ENCODE measurements at regions not wholly inside any gene's neighbourhood (a gene's known extent, or its start where the extent isn't known, plus 50 kb on each side); places are given as distances from the start of the nearest gene placed in this dataset.

DNA sequence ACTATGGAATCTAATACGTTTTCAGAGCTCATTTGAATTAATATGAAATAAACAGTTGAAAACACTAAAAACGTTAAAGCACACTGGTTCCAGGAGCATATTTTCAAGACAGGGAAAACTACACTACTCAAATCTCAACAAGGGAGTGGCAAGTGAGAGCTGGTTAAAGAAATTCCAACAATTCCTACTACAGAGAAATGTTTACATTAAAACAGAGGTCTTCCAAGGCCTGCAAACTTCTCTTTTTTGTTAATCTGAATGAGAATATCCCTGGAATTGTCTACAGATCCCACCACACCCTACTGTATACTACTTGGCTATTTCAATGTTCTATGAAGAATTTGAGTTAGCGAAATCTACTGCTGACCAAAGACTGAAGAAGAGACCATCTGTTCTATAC, 231.5 kb downstream of the ZEB2 start:
- H3K27ac ChIP-seq (ENCODE audit: insufficient read depth, low read length, poor library complexity, severe bottlenecking), result no peak overlapping the region
- H3K36me3 ChIP-seq (ENCODE audit: control insufficient read depth, insufficient read depth, low read length), result no peaks in the 10 kb centered on the region
- H3K9me3 ChIP-seq (ENCODE audit: control insufficient read depth, low read length), result no peaks in the 10 kb centered on the region
- H3K4me3 ChIP-seq (ENCODE audit: insufficient read depth, low read depth, low read length, poor library complexity, severe bottlenecking), result no peak overlapping the region
- no peaks in the 10 kb centered on the region for H3K27me3 ChIP-seq (replicated peaks; ENCODE audit: control insufficient read depth, insufficient read depth, low read length, poor library complexity, severe bottlenecking)
- H3K4me1 ChIP-seq (ENCODE audit: control insufficient read depth, insufficient read depth, low read length, poor library complexity, severe bottlenecking), result no peaks in the 10 kb centered on the region
- DNase-seq, result no peak

DNA sequence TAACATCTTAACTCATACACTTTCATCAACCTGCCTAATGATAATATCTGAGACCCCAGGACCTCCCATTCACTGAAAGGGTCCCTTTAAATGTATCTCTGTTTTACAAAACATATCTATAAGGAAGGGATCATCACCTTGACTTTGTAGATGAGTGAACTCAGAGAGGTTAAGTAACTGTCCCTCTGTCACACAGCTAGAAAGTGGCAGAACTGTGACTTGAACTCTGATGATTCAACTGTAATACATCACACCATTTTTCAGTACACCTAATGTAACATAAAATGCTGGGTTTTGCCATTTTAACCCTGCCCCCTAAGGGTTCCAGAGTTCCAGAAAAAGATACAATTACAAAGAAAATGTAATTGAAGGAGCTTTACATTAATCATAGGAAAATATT, 234.6 kb downstream of the ZEB2 start:
- no peaks in the 10 kb centered on the region for H3K36me3 ChIP-seq (ENCODE audit: control insufficient read depth, insufficient read depth, low read length)
- H3K27me3 ChIP-seq (replicated peaks; ENCODE audit: control insufficient read depth, insufficient read depth, low read length, poor library complexity, severe bottlenecking), result no peaks in the 10 kb centered on the region
- no peak overlapping the region for H3K27ac ChIP-seq (ENCODE audit: insufficient read depth, low read length, poor library complexity, severe bottlenecking)
- DNase-seq, result no peak
- no peaks in the 10 kb centered on the region for H3K4me1 ChIP-seq (ENCODE audit: control insufficient read depth, insufficient read depth, low read length, poor library complexity, severe bottlenecking)
- no peak overlapping the region for H3K4me3 ChIP-seq (ENCODE audit: insufficient read depth, low read depth, low read length, poor library complexity, severe bottlenecking)
- H3K9me3 ChIP-seq (ENCODE audit: control insufficient read depth, low read length), result no peaks in the 10 kb centered on the region

DNA sequence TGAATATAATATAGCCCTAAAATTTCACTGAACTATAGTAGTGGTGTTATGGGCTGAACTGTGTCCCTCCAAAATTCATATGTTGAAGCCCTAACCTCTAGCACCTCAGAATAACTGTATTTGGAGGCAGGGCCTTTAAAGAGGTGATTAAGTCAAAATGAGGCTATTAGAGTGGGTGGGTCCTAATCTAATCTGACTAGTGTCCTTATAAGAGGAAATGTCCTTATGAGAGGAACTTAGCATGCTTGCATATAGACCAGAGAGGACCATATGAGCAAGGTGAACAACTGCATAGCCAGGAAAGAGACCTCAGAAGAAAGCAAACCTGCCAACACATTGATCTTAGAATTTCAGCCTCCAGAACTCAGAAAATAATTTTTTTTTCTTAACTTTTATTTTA, 238.4 kb downstream of the ZEB2 start:
- H3K36me3 ChIP-seq (ENCODE audit: control insufficient read depth, insufficient read depth, low read length), result no peaks in the 10 kb centered on the region
- H3K4me3 ChIP-seq (ENCODE audit: insufficient read depth, low read depth, low read length, poor library complexity, severe bottlenecking), result no peak overlapping the region
- no peaks in the 10 kb centered on the region for H3K4me1 ChIP-seq (ENCODE audit: control insufficient read depth, insufficient read depth, low read length, poor library complexity, severe bottlenecking)
- DNase-seq, result no peak
- no peaks in the 10 kb centered on the region for H3K27me3 ChIP-seq (replicated peaks; ENCODE audit: control insufficient read depth, insufficient read depth, low read length, poor library complexity, severe bottlenecking)
- no peaks in the 10 kb centered on the region for H3K9me3 ChIP-seq (ENCODE audit: control insufficient read depth, low read length)
- H3K27ac ChIP-seq (ENCODE audit: insufficient read depth, low read length, poor library complexity, severe bottlenecking), result no peak overlapping the region

DNA sequence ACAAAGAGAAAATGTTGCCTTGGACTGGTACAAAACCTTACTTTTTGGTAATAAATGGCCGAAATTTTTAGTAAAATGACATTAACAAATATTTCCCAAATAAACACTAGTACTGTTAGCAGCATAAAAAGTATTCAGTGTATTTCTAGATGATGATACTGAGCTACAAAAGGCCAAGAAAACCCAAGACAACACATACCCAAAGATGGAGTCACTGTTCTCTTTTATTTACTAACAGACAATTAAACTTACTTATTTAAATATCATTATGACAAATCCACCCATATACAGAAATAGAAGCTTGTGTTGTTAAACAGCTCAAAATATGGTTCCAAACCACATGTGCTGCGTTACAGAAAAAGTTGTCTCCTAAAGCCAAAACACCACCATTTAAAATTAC, 239.9 kb downstream of the ZEB2 start:
- H3K27me3 ChIP-seq (replicated peaks; ENCODE audit: control insufficient read depth, insufficient read depth, low read length, poor library complexity, severe bottlenecking), result no peaks in the 10 kb centered on the region
- H3K36me3 ChIP-seq (ENCODE audit: control insufficient read depth, insufficient read depth, low read length), result no peaks in the 10 kb centered on the region
- no peak for DNase-seq
- no peaks in the 10 kb centered on the region for H3K9me3 ChIP-seq (ENCODE audit: control insufficient read depth, low read length)
- no peaks in the 10 kb centered on the region for H3K4me1 ChIP-seq (ENCODE audit: control insufficient read depth, insufficient read depth, low read length, poor library complexity, severe bottlenecking)
- no peak overlapping the region for H3K27ac ChIP-seq (ENCODE audit: insufficient read depth, low read length, poor library complexity, severe bottlenecking)
- no peak overlapping the region for H3K4me3 ChIP-seq (ENCODE audit: insufficient read depth, low read depth, low read length, poor library complexity, severe bottlenecking)

DNA sequence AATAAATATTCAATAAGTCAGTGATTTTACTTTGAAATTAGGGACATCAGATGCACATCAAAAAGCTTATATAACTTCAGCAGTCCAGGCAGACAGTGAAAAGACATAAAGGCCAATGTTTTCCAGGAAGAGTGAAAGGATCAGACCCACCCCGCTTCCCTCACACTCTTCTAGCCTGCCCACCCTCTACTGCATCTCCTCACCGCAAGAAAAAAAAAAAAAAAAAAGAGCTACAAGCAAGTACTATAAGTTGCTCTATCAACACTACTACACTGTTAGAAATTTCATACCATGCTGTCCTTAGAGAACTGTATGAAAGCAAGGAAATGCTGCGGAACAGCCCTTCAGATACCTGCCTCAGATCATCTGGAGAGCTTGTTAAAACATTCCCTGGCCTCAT, 240.8 kb downstream of the ZEB2 start:
- Histone ChIP-seq H3K4me3 (ENCODE audit: insufficient read depth, low read depth, low read length, poor library complexity, severe bottlenecking) (no peak overlapping the region), H3K9me3 (ENCODE audit: control insufficient read depth, low read length) (no peaks in the 10 kb centered on the region), H3K4me1 (ENCODE audit: control insufficient read depth, insufficient read depth, low read length, poor library complexity, severe bottlenecking) (no peaks in the 10 kb centered on the region), H3K27ac (ENCODE audit: insufficient read depth, low read length, poor library complexity, severe bottlenecking) (no peak overlapping the region), H3K27me3 (replicated peaks; ENCODE audit: control insufficient read depth, insufficient read depth, low read length, poor library complexity, severe bottlenecking) (no peaks in the 10 kb centered on the region), H3K36me3 (ENCODE audit: control insufficient read depth, insufficient read depth, low read length) (no peaks in the 10 kb centered on the region)
- no peak for DNase-seq

DNA sequence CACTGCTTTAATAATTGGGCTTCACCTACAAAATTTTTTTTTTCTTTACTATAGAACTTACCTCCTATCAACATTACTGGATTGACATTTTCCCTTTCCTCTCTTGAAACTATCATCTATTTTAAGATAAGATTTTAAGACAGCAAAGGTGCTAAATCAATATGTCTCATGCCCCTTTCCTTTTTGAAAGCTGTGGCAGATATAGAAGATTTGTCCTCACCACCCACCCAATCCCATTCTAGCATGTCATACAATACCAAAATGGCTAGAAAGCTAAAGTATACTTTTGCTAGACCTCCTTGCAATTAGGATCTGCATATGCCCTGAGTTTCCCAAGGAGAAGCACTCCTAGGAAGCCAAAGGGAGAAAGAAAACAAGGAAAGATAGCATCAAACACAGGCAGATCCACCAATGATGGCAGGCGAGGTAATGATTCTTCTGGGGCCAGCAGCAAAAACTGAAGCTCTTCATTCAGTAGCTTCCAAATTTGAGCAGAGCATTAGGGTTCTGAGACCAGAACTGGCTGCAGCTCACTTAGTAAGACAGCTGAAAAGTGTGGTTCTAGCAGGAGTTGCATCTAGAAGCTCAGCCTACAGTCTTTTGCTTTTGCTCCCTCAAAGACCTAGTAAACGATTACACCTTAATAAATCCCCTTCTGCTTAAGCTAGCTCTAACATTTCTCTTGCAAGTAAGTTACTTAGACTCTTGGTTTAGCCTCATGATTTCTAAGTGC, 242.1 kb downstream of the ZEB2 start:
- Histone ChIP-seq H3K4me3 (ENCODE audit: insufficient read depth, low read depth, low read length, poor library complexity, severe bottlenecking) (no peak overlapping the region), H3K36me3 (ENCODE audit: control insufficient read depth, insufficient read depth, low read length) (no peaks in the 10 kb centered on the region), H3K27me3 (replicated peaks; ENCODE audit: control insufficient read depth, insufficient read depth, low read length, poor library complexity, severe bottlenecking) (no peaks in the 10 kb centered on the region), H3K27ac (ENCODE audit: insufficient read depth, low read length, poor library complexity, severe bottlenecking) (no peak overlapping the region), H3K4me1 (ENCODE audit: control insufficient read depth, insufficient read depth, low read length, poor library complexity, severe bottlenecking) (no peaks in the 10 kb centered on the region), H3K9me3 (ENCODE audit: control insufficient read depth, low read length) (no peaks in the 10 kb centered on the region)
- no peak for DNase-seq

DNA sequence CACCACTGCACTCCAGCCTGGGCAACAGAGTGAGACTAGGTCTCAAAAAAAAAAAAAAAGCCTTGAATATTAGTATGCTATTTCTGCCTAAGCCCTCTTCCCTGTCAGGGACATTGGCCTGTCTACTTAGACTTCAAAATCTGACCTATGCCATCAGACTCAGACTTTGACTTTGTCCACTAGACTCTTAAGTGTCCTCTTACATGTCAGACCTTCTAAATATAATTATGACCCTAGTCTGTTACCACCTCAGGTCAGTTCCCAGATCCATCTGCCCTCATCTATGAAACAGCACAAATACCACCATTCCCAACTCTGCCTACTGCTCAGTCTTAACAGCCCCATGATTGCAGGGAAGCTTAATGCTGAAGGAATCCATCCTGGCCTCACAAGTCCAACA, 244.6 kb downstream of the ZEB2 start:
- Histone ChIP-seq H3K27me3 (replicated peaks; ENCODE audit: control insufficient read depth, insufficient read depth, low read length, poor library complexity, severe bottlenecking) (no peaks in the 10 kb centered on the region), H3K27ac (ENCODE audit: insufficient read depth, low read length, poor library complexity, severe bottlenecking) (no peak overlapping the region), H3K4me1 (ENCODE audit: control insufficient read depth, insufficient read depth, low read length, poor library complexity, severe bottlenecking) (no peaks in the 10 kb centered on the region), H3K4me3 (ENCODE audit: insufficient read depth, low read depth, low read length, poor library complexity, severe bottlenecking) (no peak overlapping the region), H3K36me3 (ENCODE audit: control insufficient read depth, insufficient read depth, low read length) (no peaks in the 10 kb centered on the region), H3K9me3 (ENCODE audit: control insufficient read depth, low read length) (no peaks in the 10 kb centered on the region)
- DNase-seq, result no peak

DNA sequence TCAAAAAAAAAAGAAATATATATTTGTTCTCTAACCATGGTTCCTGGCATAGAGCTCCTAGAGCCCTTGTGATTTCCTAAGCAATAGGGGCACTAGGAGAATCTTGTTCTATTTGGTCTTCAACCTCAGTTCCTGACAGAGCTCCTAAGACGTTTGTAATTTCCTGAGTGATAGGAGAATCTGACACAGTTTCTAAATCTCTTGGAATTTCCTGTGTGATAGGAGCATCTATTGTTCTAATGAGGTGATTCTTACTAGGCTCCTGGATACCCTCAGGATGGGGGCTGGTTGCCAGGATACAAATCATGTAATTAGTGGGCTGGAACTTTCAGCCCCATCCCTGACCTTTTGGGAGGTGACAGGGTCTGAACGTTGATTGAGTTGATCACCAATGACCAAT, 245.8 kb downstream of the ZEB2 start:
- Histone ChIP-seq H3K4me1 (ENCODE audit: control insufficient read depth, insufficient read depth, low read length, poor library complexity, severe bottlenecking) (no peaks in the 10 kb centered on the region), H3K9me3 (ENCODE audit: control insufficient read depth, low read length) (no peaks in the 10 kb centered on the region), H3K27ac (ENCODE audit: insufficient read depth, low read length, poor library complexity, severe bottlenecking) (no peak overlapping the region), H3K27me3 (replicated peaks; ENCODE audit: control insufficient read depth, insufficient read depth, low read length, poor library complexity, severe bottlenecking) (no peaks in the 10 kb centered on the region), H3K36me3 (ENCODE audit: control insufficient read depth, insufficient read depth, low read length) (no peaks in the 10 kb centered on the region), H3K4me3 (ENCODE audit: insufficient read depth, low read depth, low read length, poor library complexity, severe bottlenecking) (no peak overlapping the region)
- no peak for DNase-seq

DNA sequence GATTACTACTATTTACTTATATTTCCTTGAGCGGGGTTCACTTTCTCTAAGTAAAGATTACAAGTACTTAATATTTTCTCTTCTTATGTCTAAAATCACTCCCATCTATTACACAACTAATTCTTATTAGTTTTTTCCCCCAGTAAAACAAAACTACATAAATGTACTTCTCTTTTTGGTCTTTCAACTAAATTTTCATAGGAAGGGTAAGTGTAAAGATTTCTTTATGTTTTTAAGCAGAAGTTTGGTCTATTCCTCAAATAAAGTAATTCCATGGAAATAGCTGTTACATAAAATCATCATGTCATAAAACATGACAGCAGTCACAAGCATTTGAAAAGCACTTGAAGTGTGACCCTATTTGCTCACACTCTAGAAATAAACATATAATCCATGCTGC, 249.0 kb downstream of the ZEB2 start:
- no peaks in the 10 kb centered on the region for H3K36me3 ChIP-seq (ENCODE audit: control insufficient read depth, insufficient read depth, low read length)
- DNase-seq, result no peak
- no peaks in the 10 kb centered on the region for H3K27me3 ChIP-seq (replicated peaks; ENCODE audit: control insufficient read depth, insufficient read depth, low read length, poor library complexity, severe bottlenecking)
- H3K9me3 ChIP-seq (ENCODE audit: control insufficient read depth, low read length), result no peaks in the 10 kb centered on the region
- H3K27ac ChIP-seq (ENCODE audit: insufficient read depth, low read length, poor library complexity, severe bottlenecking), result no peak overlapping the region
- H3K4me1 ChIP-seq (ENCODE audit: control insufficient read depth, insufficient read depth, low read length, poor library complexity, severe bottlenecking), result no peaks in the 10 kb centered on the region
- no peak overlapping the region for H3K4me3 ChIP-seq (ENCODE audit: insufficient read depth, low read depth, low read length, poor library complexity, severe bottlenecking)

DNA sequence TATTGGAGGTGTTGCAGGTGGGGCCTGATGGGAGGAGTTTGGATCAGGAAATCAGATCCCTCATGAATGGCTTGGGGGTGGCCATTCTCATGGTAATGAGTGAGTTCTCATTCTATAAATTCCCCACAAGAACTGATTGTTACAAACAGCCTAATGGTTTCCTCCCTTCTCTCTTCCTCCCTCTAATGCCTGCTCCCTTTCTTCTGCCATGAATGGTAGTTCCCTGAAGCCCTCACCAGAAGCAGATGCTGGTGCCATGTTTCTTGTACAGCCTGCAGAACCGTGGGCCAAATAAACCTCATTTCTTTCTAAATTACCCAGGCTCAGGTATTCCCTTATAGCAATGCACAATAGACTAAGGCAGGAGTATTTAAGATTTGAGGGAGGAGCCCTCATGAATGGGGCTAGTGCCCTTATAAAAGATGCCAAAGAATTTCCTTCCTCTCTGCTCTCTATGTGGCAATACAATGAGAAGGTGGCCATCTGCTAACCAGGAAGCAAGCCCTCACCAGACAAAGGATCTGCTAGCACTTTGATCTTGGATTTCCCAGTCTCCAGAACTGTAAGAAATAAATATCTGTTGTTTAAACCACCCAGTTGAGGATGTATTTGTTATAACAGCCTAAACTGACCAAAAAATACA, 251.8 kb downstream of the ZEB2 start:
- DNase-seq, result no peak
- Histone ChIP-seq H3K27ac (ENCODE audit: insufficient read depth, low read length, poor library complexity, severe bottlenecking) (no peak overlapping the region), H3K4me3 (ENCODE audit: insufficient read depth, low read depth, low read length, poor library complexity, severe bottlenecking) (no peak overlapping the region), H3K9me3 (ENCODE audit: control insufficient read depth, low read length) (no peaks in the 10 kb centered on the region), H3K36me3 (ENCODE audit: control insufficient read depth, insufficient read depth, low read length) (no peaks in the 10 kb centered on the region), H3K4me1 (ENCODE audit: control insufficient read depth, insufficient read depth, low read length, poor library complexity, severe bottlenecking) (no peaks in the 10 kb centered on the region), H3K27me3 (replicated peaks; ENCODE audit: control insufficient read depth, insufficient read depth, low read length, poor library complexity, severe bottlenecking) (no peaks in the 10 kb centered on the region)
